ENCODE measurements at regions not wholly inside any gene's neighbourhood (a gene's known extent, or its start where the extent isn't known, plus 50 kb on each side); places are given as distances from the start of the nearest gene placed in this dataset.

- no peak for TF ChIP-seq POLR2A (IDR thresholded peaks at IDR 0.05; ENCODE audit: low read length)
- no peak for TF ChIP-seq GATA1 (IDR thresholded peaks at IDR 0.05; ENCODE audit: low read depth, low read length)
Observed at GRCh38 chr12:74899031-74899829, 310.4 kb downstream of the KCNC2 start.

Data from erythroblast (primary cell).